Left colon (tissue), 2 donors: ENCODE measurements at regions not wholly inside any gene's neighbourhood (a gene's known extent, or its start where the extent isn't known, plus 50 kb on each side); places are given as distances from the start of the nearest gene placed in this dataset.
"Not testable (repeated sequence)": the region's sequence is repeated elsewhere in the genome, so short reads cannot be mapped to it uniquely, and the experiment has no call there.

Experiments used
- ATAC-seq: fragments of 200-7000 bp; cut with Tn5 transposase; one replicate; pipeline ENCODE4 v1.9.1; 2020; ENCODE audit warnings: mild to moderate bottlenecking, moderate library complexity
- DNase-seq, 2 donors: peaks; one replicate each; pipeline ENCODE4 v3.0.0-alpha.2; 2020
- intact Hi-C, 2 donors: fragments of 100-400 bp; cut with DNase I in 1 of 2; cut with micrococcal nuclease in 1 of 2; formaldehyde crosslinking; loops; one replicate each; pipeline versions ENCODE4 v1.11.2 to v1.14.0; 2022; cut with DNase I, micrococcal nuclease
- donor health status: DM: no; HTN: no; CAD: no.
- donor health status: DM: yes; HTN: yes; CAD: no.

DNA sequence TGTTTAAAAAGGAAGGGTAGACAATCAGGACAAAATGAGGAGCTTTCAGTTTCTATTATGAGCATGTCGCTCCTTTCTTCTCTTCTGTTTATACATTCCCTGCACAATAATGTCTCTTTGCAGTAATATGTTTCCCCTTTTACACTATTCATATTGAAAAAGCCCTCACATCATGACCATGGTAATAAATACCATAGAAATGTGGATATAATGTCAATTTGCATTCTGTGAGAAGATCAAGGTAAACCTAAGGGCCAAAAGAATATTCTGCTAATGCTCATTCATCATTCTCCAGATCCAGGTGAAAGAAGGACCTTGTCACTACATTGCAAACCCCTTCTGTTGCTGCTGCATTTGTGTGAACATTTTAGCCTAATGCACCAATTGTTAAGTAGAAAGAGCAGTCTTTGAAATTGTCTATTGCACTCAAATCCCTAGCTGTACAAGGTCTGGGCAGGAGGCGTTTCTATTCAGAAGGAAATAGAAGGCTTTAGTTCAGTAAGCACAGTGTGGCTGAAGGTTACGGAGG, 117.6 kb upstream of the SOX21 start:
- ATAC-seq (no peak), DNase-seq (no peak)
- intact Hi-C loops: no loop called here

DNA sequence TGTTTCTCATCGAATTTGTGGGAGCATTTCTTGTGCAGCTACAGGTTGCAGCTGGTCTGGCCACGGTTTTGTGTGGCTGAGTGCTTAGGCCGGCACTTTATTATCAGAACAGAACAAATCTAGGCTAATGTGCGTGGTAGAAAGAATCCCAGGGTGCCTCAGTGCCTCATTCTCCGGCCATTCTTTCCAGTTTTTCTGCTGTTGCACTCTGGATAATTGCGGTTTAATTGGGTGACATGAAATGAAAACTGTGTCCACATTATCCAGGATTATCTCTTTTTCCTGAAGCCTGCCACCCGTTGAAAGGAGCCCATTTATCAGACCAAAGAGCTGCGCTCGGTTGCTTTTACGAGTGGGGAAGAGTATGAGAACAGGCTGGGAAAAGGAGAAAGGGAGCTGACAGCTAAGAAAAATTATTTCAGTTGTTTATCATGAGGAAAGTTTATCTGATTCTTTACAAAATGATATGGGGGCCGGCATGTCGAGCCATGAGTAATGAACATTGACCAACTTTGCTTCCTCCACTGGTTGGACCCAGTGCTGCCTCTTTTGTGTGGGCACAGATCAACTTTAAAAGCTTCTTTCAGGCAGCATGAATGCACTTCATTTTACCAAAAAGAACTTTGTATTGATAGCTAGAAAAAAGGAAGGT, 117.0 kb upstream of the SOX21 start:
- intact Hi-C loops: no loop called here
- ATAC-seq (no peak), DNase-seq (no peak)

DNA sequence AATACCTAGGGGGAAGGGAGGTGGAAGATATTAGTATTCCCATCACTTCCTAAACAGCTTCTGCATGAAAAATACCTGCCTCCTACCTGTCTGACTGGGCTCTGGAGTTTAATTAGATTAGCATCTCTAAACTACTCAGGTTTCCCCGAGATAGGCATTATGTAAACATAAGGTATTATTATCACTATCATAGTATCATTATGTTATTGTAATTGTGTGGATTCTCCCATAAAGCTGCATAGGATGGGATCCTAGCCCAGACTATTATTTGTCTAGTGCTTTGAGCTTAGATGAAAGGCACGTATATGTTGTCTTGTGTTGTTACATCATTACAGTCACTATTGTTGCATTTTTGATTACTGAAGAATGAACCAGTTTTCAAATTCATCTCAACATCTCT, 115.2 kb upstream of the SOX21 start:
- ATAC-seq (no peak), DNase-seq (no peak)
- intact Hi-C loops: no loop called here

DNA sequence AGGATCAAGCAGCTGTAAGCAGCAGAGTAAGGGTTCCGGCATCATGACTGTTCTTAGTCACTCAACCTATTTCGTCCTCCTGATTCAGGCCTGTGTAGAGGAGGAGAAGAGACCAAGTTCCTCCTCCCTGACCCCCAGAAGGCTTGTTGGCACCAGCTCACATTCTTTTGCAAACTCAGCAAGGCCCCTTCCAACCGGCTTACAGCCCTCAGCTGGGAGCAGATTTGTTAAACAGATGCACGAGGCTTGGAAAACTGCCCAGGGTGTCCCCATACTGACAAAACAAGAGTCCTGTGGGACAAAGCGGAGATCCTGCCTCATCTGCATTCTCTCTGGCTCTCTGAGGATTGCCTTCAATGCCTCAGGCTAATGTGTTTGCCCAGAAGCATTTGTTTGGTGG, 113.2 kb upstream of the SOX21 start:
- ATAC-seq: no peak
- DNase-seq: peak; percentile 26 to 39
- intact Hi-C loops: no loop called here

DNA sequence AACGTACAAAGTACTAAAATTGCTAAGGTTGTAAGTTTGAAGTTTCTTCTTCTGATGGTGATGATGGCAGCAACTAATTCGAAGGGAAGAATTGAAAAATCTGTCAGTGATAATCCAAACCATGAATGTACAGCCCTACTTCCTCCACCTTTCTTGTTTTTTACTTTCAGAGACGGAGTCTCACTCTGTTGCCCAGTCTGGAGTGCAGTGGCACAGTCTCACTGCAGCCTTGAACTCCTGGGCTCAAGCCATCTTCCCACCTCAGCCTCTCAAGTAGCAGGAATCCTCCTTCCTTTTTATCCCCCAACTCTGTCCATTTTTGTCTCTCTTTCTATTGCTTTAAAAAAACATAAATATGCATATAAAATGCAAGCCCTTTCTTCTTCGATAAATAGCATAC, 112.3 kb upstream of the SOX21 start:
- intact Hi-C loops: no loop called here
- no peak for DNase-seq
- ATAC-seq: no peak

DNA sequence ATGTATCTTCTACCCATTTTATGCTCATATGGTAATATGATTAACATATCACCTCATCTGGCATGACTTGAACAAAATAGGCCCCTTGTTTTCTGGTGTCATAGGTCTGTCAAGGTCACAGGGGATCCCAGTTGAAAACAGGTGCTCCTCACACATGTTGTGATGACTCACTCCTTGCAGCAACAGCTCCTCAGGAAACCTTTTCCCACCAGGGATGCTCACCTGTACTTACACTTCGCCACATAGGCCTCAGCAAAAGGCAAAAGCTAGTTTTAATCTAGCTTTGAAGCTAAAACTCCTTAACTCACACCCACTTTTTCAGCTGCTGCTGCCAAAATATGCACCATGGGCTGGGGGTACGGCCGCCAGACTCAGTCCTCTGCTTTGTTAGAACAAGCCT, 110.0 kb upstream of the SOX21 start:
- intact Hi-C loops: no loop called here
- ATAC-seq (no peak), DNase-seq (no peak)

DNA sequence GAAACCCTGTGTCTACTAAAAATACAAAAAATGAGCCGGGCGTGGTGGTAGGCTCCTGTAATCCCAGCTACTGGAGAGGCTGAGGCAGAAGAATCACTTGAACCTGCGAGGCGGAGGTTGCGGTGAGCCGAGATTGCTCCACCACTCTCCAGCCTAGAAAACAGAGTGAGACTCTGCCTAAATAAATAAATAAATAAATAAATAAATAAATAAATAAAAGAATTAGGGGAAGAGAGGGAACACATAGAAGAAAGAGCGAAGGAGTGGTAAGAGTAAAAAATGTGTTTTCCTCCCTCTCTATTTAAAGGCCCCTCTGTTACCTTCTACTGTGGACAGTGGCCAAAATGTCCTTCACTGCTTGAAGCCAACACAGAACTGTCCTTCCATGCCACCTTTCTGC, 103.9 kb upstream of the SOX21 start:
- ATAC-seq (no peak), DNase-seq (no peak)
- intact Hi-C loops: no loop called here

DNA sequence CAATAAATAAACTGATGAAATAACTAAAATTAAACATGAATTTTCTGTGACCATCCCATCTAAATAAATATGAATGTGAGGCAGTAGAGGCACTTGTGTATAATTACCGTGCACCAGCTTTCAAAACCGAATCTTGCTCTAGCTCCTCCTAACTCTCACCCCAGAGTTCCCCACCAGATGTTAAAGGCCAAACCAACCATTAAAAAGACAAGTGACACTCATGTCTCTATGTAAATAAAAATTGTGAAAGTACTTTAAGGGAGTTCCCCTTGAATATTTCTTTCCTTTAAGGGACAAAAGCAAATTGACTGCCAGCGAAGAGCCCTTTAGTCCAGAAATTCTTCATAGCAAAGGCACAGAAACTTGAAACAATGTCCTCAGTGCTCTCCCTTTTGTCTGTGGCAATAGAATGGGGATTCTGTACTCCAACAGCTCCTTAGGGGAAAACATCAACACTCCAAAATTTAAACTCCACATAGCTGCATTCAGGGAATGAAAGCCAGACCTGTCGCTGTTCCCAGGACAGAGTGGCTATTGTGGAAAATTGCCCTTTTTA, 101.7 kb upstream of the SOX21 start:
- intact Hi-C loops: no loop called here

DNA sequence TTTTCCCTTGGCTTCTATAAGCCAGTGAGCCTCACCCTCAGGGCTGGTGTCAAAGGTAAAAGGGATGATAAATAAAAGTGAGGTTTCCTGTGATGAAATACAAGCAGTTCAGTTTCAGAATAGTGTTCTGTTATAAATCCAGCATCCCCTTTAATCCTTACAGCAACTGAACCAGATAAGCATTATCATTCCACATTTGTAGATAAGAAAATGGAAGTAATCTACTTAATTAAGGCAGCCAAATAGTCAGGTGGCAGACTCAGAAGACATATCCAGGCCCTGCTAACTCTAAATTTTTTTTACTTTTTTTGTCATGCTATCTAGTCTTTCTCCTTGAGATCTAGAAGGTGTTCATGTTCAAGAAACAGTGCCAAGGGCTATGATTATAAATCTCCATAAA, 99.4 kb upstream of the SOX21 start:
- DNase-seq: no peak
- no peak for ATAC-seq
- intact Hi-C loops: no loop called here

More for the DNA sequence above, 101.7 kb upstream of the SOX21 start:
- ATAC-seq: no peak
- no peak for DNase-seq

DNA sequence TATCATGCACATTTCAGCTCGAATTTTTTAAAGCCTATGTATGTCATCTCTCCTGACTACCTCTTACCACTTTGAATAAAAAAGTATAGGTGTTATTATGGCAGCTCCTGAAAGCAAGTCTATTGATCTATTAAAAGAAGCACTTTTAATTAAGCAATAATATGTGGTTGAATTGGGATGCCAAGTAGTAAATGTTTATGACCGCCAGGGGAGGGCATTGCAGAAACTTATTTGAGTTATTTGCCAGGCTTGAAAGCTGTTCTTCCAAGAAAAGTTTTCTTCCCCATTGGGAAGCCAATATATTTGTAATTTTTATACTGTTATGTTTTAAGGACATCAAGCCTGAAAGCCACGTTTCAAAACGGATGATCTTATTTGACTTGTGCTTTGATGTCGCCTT, 88.1 kb upstream of the SOX21 start:
- DNase-seq (no peak), ATAC-seq (no peak)
- intact Hi-C loops: no loop called here

DNA sequence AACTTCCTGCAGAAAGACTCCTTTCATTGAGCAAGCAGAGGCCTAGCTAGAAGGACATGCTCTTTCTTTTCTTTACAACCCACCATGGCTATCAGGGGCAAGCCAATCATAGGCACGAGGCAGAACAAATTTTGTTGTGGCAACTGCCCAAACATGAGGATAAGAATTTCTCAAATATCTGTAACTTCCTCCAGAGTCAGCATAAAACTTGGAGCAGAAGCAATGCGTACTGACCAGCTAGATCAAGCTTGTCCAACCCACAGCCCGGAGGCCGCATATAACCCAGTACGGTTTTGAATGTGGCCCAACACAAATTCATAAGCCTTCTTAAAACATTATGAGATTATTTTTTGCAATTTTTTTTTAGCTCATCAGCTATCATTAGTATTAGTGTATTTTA, 87.0 kb upstream of the SOX21 start:
- intact Hi-C loops: no loop called here
- ATAC-seq (no peak), DNase-seq (no peak)

DNA sequence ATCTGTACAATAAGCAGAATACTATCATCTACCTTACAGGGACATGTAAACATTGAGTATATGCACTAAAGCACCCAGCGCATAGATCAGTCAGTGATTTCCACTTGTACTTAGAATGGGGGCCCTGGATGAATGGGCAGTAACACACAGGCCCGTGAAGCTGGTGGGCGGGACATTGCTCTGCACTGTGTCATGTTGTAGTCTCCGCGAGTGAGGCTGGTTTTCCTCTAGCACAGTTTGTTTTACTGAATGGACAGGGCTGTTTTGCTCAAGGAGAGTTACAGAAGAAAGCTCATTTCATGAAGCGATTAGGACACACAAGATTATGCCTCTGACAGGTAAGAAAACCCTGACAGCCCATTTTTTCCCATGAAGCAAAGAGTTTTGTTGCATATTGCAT, 86.4 kb upstream of the SOX21 start:
- DNase-seq (no peak), ATAC-seq (no peak)
- intact Hi-C loops: no loop called here

DNA sequence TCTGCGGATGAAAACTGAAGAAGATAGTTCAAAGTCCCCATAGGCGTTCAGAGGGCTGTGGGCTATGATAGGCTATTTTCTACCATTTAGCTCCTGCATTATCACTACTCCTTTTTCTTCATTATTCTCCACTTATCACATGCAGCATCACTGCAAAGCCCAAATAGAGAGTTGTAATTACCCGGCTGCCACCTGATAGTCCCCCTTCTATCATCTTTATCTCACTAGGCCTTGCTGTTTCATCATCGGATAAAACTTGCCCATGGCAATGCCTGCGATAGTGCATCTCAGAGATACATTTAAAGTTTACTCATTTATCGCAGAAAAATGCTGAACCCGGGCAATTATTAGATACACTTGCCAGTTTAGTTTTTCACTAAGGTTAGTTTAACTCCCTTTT, 82.9 kb upstream of the SOX21 start:
- intact Hi-C loops: no loop called here
- DNase-seq (no peak), ATAC-seq (no peak)

DNA sequence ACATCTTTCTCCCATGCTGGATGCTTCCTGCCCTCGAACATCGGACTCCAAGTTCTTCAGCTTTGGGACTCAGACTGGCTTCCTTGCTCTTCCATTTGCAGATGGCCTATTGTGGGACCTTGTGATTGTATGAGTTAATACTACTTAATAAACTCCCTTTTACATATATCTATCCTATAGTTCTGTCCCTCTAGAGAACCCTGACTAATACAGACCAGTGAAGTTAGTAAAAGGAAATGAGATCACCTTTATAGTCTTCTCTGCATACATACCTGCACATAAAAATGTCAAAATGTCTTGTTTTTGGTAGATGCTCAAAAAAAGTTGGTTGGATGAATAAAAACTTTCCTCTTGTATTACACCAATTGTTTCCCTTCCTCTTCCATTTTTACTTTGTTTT, 73.9 kb upstream of the SOX21 start:
- intact Hi-C loops, DNase-seq, ATAC-seq: not testable (repeated sequence)

DNA sequence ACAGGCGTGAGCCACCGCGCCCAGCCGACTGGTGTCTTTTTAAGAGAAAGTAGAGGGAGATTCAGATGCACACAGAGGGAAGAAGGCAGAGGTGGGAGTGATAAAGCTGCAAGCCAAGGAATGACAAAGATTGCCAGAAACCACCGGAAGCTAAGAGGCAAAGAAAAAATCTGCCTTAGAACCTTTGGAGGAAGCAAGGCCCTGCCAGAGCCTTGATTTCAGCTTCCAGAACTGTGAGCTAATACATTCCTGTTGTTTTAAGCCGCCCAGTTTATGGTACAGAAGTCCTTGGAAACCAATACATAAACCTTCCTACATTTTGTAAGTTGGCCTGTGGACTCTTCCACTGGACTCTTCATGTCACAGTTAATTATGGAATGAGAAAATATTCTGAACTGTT, 71.7 kb upstream of the SOX21 start:
- ATAC-seq: no peak
- DNase-seq: no peak
- intact Hi-C loops: no loop called here

DNA sequence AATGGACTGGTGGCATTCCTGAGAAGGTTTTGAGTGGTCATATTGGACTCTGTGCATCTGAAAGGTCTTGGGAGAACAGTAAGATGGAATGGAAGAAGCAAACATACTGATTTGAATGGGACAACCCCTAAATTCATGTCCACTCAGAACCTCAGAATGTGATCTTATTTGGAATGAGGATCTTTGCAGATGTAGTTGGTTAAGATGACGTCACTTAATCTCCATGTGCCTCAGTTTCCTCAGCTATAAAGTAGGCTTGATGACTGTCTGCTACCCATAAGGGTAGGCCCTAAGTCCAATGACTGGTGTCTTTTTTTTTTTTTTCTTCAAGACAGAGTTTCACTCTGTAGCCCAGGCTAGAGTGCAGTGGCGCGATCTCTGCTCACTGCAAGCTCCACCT, 71.1 kb upstream of the SOX21 start:
- DNase-seq: no peak
- intact Hi-C loops: no loop called here
- no peak for ATAC-seq

DNA sequence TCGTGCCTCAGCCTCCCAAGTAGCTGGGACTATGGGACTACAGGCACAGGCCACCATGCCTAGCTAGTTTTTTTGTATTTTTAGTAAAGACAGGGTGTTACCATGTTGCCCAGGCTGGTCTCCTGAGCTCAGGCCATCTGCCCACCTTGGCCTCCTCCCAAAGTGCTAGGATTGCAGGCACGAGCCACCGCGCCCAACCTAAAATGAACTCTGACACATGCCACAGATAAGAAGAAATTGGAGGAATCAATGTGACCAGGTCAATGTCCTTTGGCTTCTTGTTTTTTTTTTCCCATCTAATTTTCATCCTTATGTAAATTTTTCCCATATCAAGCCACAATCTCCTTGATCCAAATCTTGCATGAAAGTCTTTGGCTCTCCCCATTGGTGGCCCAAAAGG, 68.1 kb upstream of the SOX21 start:
- DNase-seq: no peak
- intact Hi-C loops: no loop called here
- no peak for ATAC-seq

DNA sequence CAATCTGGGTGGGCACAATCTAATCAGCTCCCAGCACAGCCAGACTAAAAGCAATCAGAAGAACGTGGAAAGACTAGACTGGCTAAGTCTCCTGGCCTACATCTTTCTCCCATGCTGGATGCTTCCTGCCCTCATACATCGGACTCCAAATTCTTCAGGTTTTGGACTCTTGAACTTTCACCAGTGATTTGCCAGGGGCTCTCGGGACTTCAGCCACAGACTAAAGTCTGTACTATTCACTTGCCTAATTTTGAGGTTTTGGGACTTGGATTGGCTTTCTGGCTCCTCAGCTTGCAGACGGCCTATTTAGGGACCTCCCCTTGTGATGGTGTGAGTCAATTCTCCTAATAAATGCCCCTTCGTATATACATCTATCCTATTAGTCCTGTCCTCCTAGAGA, 66.6 kb upstream of the SOX21 start:
- no peak for ATAC-seq

DNA sequence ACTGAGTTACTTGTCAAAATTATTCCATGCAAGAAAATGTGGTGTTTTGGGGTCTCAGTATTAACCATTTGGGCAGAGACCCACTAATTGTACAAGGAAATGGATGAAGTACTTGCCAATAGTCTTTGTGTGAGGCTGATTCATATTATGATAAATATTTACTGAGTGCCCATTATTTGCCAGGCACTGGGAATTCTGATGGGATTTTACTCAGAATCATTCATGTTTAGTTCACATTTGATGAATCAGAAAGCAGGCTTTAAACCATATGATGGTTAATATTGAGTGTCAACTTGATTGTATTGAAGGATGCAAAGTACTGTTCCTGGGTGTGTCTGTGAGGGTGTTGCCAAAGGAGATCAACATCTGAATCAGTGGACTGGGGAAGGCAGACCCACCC, 66.2 kb upstream of the SOX21 start:
- ATAC-seq (no peak), DNase-seq (no peak)
- intact Hi-C loops: no loop called here

More for the DNA sequence above, 66.6 kb upstream of the SOX21 start:
- intact Hi-C loops: no loop called here
- DNase-seq: no peak

DNA sequence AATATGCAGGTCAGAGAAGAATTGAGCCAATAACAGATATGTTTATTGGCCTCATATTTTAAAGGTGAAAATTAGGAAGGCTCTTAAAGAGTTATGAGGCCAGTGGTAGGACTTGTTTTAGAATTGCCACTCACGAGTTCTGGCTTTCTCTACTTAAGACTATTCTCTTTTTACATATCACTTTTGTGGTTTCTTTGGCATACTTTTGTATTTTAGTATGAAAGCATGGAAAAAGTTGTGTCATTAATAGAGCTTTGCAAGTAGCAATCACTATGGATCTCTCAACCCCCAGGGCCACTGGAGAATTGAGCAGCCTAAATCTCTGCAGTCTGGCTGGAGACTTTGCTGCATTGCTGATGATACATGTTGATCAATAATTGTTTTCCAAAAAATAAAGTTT, 64.6 kb upstream of the SOX21 start:
- intact Hi-C loops: no loop called here
- ATAC-seq: no peak
- no peak for DNase-seq

DNA sequence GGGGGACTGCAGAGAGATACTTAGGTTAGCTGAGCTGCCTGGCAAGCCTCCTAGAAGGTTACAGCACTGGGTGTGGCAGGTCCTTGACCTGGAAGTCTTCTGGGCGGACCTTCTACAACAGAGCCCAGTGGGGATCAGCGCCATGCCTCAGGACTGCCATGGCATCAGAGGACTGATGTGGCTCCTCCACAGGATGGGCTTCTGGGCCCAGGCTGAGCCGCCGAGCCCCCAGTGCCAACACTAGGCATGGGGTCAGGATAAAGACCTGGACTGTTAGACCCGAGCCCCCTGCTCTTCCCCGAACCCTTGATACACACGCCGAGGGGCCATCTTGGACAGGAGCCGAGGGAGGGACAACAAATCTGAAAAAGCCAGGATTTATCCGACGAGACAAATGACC, 64.0 kb upstream of the SOX21 start:
- intact Hi-C loops: no loop called here
- ATAC-seq (no peak), DNase-seq (no peak)
